Gastroesophageal sphincter (tissue), 4 donors: ENCODE measurements at regions not wholly inside any gene's neighbourhood (a gene's known extent, or its start where the extent isn't known, plus 50 kb on each side); places are given as distances from the start of the nearest gene placed in this dataset.
"Not testable (repeated sequence)": the region's sequence is repeated elsewhere in the genome, so short reads cannot be mapped to it uniquely, and the experiment has no call there.

Experiments
- ATAC-seq: fragments of 150-250 bp; one replicate; pipeline ENCODE4 v1.9.1; 2016; ENCODE audit warnings: mild to moderate bottlenecking, moderate library complexity
- H3K27ac ChIP-seq, 4 donors: fragments of 200-600 bp; sonication (generic) in 3 of 4; 1 replicate in 3 of 4; 2 replicates in 1 of 4; pipeline ENCODE4 v1.5.1; 2016 to 2019
- H3K27me3 ChIP-seq: fragments of 200-600 bp; sonication (generic); one replicate; pipeline ENCODE4 v1.5.1; 2019
- H3K36me3 ChIP-seq, 2 donors: fragments of 200-600 bp; sonication (generic); one replicate each; pipeline ENCODE4 v1.5.1; 2019; ENCODE audit warnings: control low read depth in 1 of 2
- H3K4me1 ChIP-seq, 3 donors: fragments of 200-600 bp; sonication (generic); 1 replicate in 2 of 3; 2 replicates in 1 of 3; pipeline ENCODE4 v1.5.1; 2016 to 2019; ENCODE audit warnings: control low read depth in 2 of 3
- H3K4me3 ChIP-seq, 2 donors: fragments of 200-600 bp; sonication (generic); one replicate each; pipeline ENCODE4 v1.5.1; 2019; ENCODE audit warnings: mild to moderate bottlenecking in 1 of 2, moderate library complexity in 1 of 2
- H3K9me3 ChIP-seq, 3 donors: fragments of 200-600 bp; sonication (generic); one replicate each; pipeline ENCODE4 v1.5.1; 2017 to 2019; ENCODE audit warnings: control low read depth in 2 of 3
- CTCF ChIP-seq, 4 experiments: fragments of 200-600 bp in 2 of 4; fragments of 450-650 bp in 2 of 4; sonication (generic) in 1 of 4; IDR thresholded peaks; one replicate each; pipeline ENCODE4 v1.5.1; 2017 to 2019; ENCODE audit warnings: antibody characterized with exemption in 4 of 4, mild to moderate bottlenecking in 2 of 4, moderate library complexity in 2 of 4
- EP300 ChIP-seq: sonication (generic); formaldehyde crosslinking; IDR thresholded peaks from one replicate; pipeline ENCODE4 v1.6.1; 2017; ENCODE audit warnings: antibody characterized with exemption, mild to moderate bottlenecking
- POLR2A ChIP-seq, 2 donors: fragments of 450-650 bp; IDR thresholded peaks; one replicate each; pipeline ENCODE4 v1.6.1; 2017; ENCODE audit warnings: antibody characterized with exemption in 2 of 2, mild to moderate bottlenecking in 2 of 2, moderate library complexity in 1 of 2
- POLR2AphosphoS5 ChIP-seq: sonication (generic); formaldehyde crosslinking; IDR thresholded peaks from one replicate; pipeline ENCODE4 v1.6.1; 2017; ENCODE audit warnings: antibody characterized with exemption
- WGBS, 2 donors: methylation state at CpG; one replicate each; pipeline ENCODE4 v1.1.5; 2018; ENCODE audit warnings: low coverage in 1 of 2; 5-methylcytosine and 5-hydroxymethylcytosine counted together

GRCh38 chr16:26827386-26827785 lies 239.3 kb upstream of the C16orf82 start:
- no peak for ATAC-seq
- WGBS, 2 donors = 82 to 100% methylated on average over 2 of the region's 4 CpGs
- Histone ChIP-seq H3K27me3 (peaks cover 11% of the 10 kb centered on the region), H3K9me3 (peaks cover 0 to 4% (median 0%) of the 10 kb centered on the region in 3 donors), H3K27ac (no peak overlapping the region), H3K36me3 (no peaks in the 10 kb centered on the region), H3K4me3 (no peak overlapping the region), H3K4me1 (no peaks in the 10 kb centered on the region)
- TF ChIP-seq CTCF (IDR thresholded peaks at IDR 0.05) = no peak
- TF ChIP-seq EP300 = no peak
- TF ChIP-seq POLR2AphosphoS5 = no peak
- no peak for TF ChIP-seq POLR2A (IDR thresholded peaks at IDR 0.05)

GRCh38 chr16:26830428-26831127 lies 236.1 kb upstream of the C16orf82 start:
- Histone ChIP-seq H3K36me3 (no peaks in the 10 kb centered on the region), H3K4me3 (no peak overlapping the region), H3K27ac (no peak overlapping the region), H3K9me3 (peaks cover 0 to 4% (median 0%) of the 10 kb centered on the region in 3 donors), H3K27me3 (peaks cover 11% of the 10 kb centered on the region), H3K4me1 (no peaks in the 10 kb centered on the region)
- WGBS, 2 donors = 29 to 40% methylated on average over 2 to 3 of the region's 5 CpGs
- no peak for ATAC-seq
- TF ChIP-seq EP300 (no peak), CTCF (IDR thresholded peaks at IDR 0.05) (no peak), POLR2A (IDR thresholded peaks at IDR 0.05) (no peak), POLR2AphosphoS5 (no peak)

GRCh38 chr16:26836114-26836513 lies 230.6 kb upstream of the C16orf82 start:
- not testable (repeated sequence) for H3K27ac ChIP-seq, H3K27me3 ChIP-seq, H3K4me3 ChIP-seq, ATAC-seq, H3K4me1 ChIP-seq, H3K36me3 ChIP-seq
- WGBS, 2 donors = no CpG with 5 or more reads among the region's 31 CpGs
- peaks cover 0 to 11% (median 0%) of the 10 kb centered on the region in 3 donors for H3K9me3 ChIP-seq

GRCh38 chr16:26838931-26839330 lies 227.8 kb upstream of the C16orf82 start:
- TF ChIP-seq POLR2AphosphoS5 = no peak
- TF ChIP-seq CTCF (IDR thresholded peaks at IDR 0.05) = no peak
- TF ChIP-seq EP300 = no peak
- TF ChIP-seq POLR2A (IDR thresholded peaks at IDR 0.05) = no peak

GRCh38 chr16:26840691-26841090 lies 226.0 kb upstream of the C16orf82 start:
- Histone ChIP-seq H3K36me3 (no peaks in the 10 kb centered on the region), H3K27ac (no peak overlapping the region), H3K4me1 (no peaks in the 10 kb centered on the region), H3K9me3 (peaks cover 0 to 7% (median 0%) of the 10 kb centered on the region in 3 donors), H3K4me3 (no peak overlapping the region), H3K27me3 (no peaks in the 10 kb centered on the region)
- ATAC-seq = no peak
- 86 to 89% methylated on average over 6 to 7 of the region's 7 CpGs for WGBS, 2 donors
- TF ChIP-seq POLR2A (IDR thresholded peaks at IDR 0.05) = no peak
- no peak for TF ChIP-seq EP300
- TF ChIP-seq CTCF (IDR thresholded peaks at IDR 0.05) = no peak
- TF ChIP-seq POLR2AphosphoS5 = no peak

More at GRCh38 chr16:26838931-26839330, 227.8 kb upstream of the C16orf82 start:
- peaks cover 0 to 7% (median 0%) of the 10 kb centered on the region in 3 donors for H3K9me3 ChIP-seq
- no peak overlapping the region for H3K27ac ChIP-seq
- ATAC-seq = no peak
- H3K27me3 ChIP-seq = no peaks in the 10 kb centered on the region
- no peaks in the 10 kb centered on the region for H3K36me3 ChIP-seq
- WGBS, 2 donors = 33 to 50% methylated on average over 2 to 6 of the region's 6 CpGs
- H3K4me1 ChIP-seq = no peaks in the 10 kb centered on the region
- H3K4me3 ChIP-seq = no peak overlapping the region
